ENCODE measurements at regions not wholly inside any gene's neighbourhood (a gene's known extent, or its start where the extent isn't known, plus 50 kb on each side); places are given as distances from the start of the nearest gene placed in this dataset.

DNA sequence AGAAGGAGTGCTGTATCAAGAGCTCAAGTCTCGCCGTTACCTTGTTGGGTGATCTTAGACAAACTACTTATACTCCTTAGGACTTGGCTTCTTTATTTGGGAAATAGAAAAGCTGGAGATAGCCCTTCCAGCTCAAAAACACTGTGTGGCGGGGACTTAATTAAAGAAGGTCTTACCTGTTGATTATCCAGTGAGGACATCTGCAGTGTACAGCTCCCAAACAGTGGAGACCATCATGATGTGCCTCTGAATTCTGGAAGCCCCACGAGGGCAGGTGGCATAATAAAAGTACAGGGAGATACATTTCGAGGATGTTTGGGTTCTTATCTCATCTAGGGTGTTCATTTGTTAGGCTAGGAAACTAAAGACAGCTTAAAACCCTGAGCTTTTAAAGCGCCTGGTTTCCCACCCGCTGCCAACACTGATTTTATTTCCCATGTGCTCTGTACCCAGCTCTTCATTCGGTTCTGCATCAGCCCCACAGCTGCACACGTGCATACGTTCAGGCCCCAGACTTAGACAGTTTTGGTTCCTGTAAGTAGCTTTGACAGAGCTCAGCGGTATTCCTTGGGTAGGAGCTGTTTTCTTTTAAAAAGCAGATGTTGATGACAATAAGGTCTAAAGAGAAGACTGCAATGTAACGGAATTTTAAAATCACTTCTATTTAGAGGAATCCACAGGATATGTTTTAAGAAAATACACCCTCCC is 80.5 kb upstream of the SIX2 start:
- no peak for DNase-seq (ENCODE audit: low read depth)
- Histone ChIP-seq H3K27me3 (ENCODE audit: control insufficient read depth, insufficient read depth, low read length) (peaks cover 2% of the 10 kb centered on the region), H3K36me3 (ENCODE audit: control insufficient read depth, insufficient read depth, low read length) (no peaks in the 10 kb centered on the region), H3K4me3 (ENCODE audit: low read depth, low read length) (no peak overlapping the region)
- FAIRE-seq = no peak
- TF ChIP-seq, protein P1, sequence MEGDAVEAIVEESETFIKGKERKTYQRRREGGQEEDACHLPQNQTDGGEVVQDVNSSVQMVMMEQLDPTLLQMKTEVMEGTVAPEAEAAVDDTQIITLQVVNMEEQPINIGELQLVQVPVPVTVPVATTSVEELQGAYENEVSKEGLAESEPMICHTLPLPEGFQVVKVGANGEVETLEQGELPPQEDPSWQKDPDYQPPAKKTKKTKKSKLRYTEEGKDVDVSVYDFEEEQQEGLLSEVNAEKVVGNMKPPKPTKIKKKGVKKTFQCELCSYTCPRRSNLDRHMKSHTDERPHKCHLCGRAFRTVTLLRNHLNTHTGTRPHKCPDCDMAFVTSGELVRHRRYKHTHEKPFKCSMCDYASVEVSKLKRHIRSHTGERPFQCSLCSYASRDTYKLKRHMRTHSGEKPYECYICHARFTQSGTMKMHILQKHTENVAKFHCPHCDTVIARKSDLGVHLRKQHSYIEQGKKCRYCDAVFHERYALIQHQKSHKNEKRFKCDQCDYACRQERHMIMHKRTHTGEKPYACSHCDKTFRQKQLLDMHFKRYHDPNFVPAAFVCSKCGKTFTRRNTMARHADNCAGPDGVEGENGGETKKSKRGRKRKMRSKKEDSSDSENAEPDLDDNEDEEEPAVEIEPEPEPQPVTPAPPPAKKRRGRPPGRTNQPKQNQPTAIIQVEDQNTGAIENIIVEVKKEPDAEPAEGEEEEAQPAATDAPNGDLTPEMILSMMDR (IDR thresholded peaks at IDR 0.05; ENCODE audit: insufficient read depth, low read length, severe bottlenecking) = no peak

DNA sequence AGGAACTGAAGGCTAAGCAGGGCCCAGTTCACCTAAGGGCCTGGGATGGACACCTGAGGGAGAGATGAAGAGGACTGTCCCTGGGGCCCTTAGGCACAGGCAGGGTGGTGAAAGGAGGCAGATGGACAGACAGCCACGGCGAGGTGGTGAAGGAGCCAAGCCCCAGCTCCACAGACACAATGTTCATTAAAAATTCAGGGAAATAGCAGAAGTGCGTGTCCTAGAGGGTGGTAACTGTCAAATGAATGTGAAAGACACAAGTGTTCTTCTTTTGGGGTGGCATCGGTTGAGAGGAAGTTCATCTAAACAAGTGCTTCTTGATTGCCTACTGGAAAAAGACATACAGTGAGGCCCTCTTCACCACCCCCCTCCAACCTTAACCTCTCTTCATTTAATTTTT is 76.2 kb upstream of the SIX2 start:
- Histone ChIP-seq H3K4me3 (ENCODE audit: low read depth, low read length) (no peak overlapping the region), H3K27me3 (ENCODE audit: control insufficient read depth, insufficient read depth, low read length) (no peaks in the 10 kb centered on the region), H3K36me3 (ENCODE audit: control insufficient read depth, insufficient read depth, low read length) (no peaks in the 10 kb centered on the region)
- FAIRE-seq = no peak
- DNase-seq (ENCODE audit: low read depth) = no peak
- TF ChIP-seq, protein P1 (IDR thresholded peaks at IDR 0.05; ENCODE audit: insufficient read depth, low read length, severe bottlenecking) = no peak

DNA sequence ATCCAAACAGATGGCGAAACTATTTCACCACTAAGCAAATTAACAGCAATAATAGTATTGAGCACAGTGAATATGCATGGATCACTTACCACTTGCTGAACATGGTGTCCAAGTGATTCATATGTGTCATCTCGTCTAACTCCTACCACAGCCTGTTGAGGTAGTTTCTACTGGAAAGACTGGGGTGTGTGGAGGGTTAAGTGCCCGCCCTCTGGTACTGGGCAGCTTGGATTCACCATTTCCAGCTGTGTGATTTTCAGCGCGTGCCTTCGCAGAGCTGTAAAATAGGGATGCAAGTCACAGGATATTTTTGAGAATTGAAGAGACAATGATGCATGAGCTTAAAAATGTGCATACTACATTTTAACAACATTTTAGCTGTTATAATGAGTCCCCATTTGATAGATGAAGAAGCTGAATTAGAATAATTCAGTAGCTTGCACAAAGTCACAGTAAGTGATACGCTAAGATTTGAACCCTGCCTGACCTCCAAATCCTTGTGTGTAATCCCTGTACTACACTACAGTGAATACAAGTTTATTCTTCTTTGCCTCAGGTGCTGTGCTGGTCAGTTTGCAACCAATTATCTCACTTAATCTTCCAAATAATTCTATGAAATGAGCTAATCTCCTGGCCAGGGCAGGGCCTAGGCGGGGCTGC is 75.2 kb upstream of the SIX2 start:
- Histone ChIP-seq H3K36me3 (ENCODE audit: control insufficient read depth, insufficient read depth, low read length) (no peaks in the 10 kb centered on the region), H3K4me3 (ENCODE audit: low read depth, low read length) (no peak overlapping the region), H3K27me3 (ENCODE audit: control insufficient read depth, insufficient read depth, low read length) (no peaks in the 10 kb centered on the region)
- TF ChIP-seq, protein P1 (IDR thresholded peaks at IDR 0.05; ENCODE audit: insufficient read depth, low read length, severe bottlenecking) = no peak
- DNase-seq (ENCODE audit: low read depth) (no peak), FAIRE-seq (no peak)

DNA sequence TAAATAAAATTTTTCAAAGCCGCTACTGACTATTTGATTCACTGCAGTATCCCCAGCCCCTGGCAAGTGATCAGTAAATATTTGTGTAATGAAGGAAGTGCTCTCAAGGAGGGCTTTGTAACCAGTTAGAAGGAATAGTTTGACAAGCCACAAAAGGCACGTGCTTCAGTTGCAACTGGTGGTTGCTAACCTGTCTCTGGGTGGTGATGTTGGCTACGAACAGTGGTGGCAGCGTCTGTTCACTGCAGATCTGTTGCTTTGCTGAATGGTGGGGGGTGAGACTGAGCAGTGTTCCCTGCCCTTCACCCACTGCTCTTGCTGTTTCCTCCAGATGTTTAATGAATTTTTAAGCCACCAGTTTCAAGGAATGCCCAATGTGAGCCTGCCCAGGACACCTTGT is 73.9 kb upstream of the SIX2 start:
- DNase-seq (ENCODE audit: low read depth) (no peak), FAIRE-seq (no peak)
- TF ChIP-seq, protein P1 (IDR thresholded peaks at IDR 0.05; ENCODE audit: insufficient read depth, low read length, severe bottlenecking) = no peak
- Histone ChIP-seq H3K27me3 (ENCODE audit: control insufficient read depth, insufficient read depth, low read length) (no peaks in the 10 kb centered on the region), H3K36me3 (ENCODE audit: control insufficient read depth, insufficient read depth, low read length) (no peaks in the 10 kb centered on the region), H3K4me3 (ENCODE audit: low read depth, low read length) (no peak overlapping the region)

DNA sequence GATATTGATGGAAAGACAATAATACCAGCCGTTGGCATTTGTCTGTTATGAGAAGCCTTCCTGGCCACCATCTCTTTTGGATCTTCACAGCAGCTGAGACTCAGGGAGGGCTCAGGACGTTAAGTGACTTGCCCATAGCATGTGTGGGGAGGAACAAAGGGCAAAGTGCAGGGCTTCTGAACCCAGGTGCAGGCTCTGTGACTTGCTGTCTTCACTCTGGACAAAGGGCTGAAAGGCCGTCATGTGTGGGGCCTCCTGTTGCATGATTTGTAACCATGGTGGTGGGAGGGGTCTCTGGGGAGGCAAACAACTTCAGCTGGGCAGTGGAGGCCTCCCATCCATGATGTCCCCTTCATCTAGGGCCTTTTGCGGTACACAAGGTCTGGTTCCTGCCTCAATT is 65.5 kb upstream of the SIX2 start:
- Histone ChIP-seq H3K36me3 (ENCODE audit: control insufficient read depth, insufficient read depth, low read length) (no peaks in the 10 kb centered on the region), H3K27me3 (ENCODE audit: control insufficient read depth, insufficient read depth, low read length) (no peaks in the 10 kb centered on the region), H3K4me3 (ENCODE audit: low read depth, low read length) (no peak overlapping the region)
- FAIRE-seq (no peak), DNase-seq (ENCODE audit: low read depth) (no peak)
- TF ChIP-seq, protein P1 (IDR thresholded peaks at IDR 0.05; ENCODE audit: insufficient read depth, low read length, severe bottlenecking) = no peak
